Stomach (tissue), 4 donors: ENCODE measurements at regions not wholly inside any gene's neighbourhood (a gene's known extent, or its start where the extent isn't known, plus 50 kb on each side); places are given as distances from the start of the nearest gene placed in this dataset.

Source experiments
- EP300 ChIP-seq: sonication (generic); formaldehyde crosslinking; IDR thresholded peaks from one replicate; pipeline ENCODE4 v1.6.1; 2017; ENCODE audit warnings: antibody characterized with exemption
- POLR2A ChIP-seq, 4 donors: fragments of 450-650 bp; IDR thresholded peaks; one replicate each; pipeline ENCODE4 v1.6.1; 2016; ENCODE audit warnings: antibody characterized with exemption in 4 of 4, control low read depth in 2 of 4, mild to moderate bottlenecking in 1 of 4, moderate library complexity in 1 of 4
- POLR2AphosphoS5 ChIP-seq, 3 donors: sonication (generic); formaldehyde crosslinking; IDR thresholded peaks; one replicate each; pipeline ENCODE4 v1.6.1; 2016; ENCODE audit warnings: antibody characterized with exemption in 3 of 3
- TF ChIP-seq, protein P1 (sequence below), 7 experiments: fragments of 450-650 bp in 4 of 7; fragments of 200-600 bp in 3 of 7; sonication (generic) in 3 of 7; IDR thresholded peaks; one replicate each; pipeline ENCODE4 v1.5.1; 2016 to 2019; ENCODE audit warnings: antibody characterized with exemption in 7 of 7, control low read depth in 2 of 7, mild to moderate bottlenecking in 1 of 7

DNA sequence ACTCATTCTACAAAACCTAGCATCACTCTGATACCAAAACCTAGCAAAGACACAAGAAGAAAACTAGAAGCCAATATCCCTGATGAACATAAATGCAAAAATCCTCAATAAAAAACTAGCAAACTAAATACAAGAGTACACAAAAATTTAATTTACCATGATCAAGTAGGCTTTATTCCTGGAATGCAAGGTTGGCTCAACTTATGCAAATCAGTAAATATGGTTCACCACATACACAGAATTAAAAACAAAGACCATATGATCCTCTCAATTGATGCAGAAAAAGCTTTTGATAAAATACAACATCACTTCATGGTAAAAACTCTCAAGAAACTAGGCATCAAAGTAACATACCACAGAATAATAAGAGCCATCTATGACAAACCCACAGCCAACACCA, 188.3 kb downstream of the ETAA1 start:
- TF ChIP-seq EP300: no peak
- TF ChIP-seq, protein P1, sequence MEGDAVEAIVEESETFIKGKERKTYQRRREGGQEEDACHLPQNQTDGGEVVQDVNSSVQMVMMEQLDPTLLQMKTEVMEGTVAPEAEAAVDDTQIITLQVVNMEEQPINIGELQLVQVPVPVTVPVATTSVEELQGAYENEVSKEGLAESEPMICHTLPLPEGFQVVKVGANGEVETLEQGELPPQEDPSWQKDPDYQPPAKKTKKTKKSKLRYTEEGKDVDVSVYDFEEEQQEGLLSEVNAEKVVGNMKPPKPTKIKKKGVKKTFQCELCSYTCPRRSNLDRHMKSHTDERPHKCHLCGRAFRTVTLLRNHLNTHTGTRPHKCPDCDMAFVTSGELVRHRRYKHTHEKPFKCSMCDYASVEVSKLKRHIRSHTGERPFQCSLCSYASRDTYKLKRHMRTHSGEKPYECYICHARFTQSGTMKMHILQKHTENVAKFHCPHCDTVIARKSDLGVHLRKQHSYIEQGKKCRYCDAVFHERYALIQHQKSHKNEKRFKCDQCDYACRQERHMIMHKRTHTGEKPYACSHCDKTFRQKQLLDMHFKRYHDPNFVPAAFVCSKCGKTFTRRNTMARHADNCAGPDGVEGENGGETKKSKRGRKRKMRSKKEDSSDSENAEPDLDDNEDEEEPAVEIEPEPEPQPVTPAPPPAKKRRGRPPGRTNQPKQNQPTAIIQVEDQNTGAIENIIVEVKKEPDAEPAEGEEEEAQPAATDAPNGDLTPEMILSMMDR (IDR thresholded peaks at IDR 0.05): no peak
- no peak for TF ChIP-seq POLR2A (IDR thresholded peaks at IDR 0.05)
- TF ChIP-seq POLR2AphosphoS5 (IDR thresholded peaks at IDR 0.05): no peak
